ENCODE measurements at regions not wholly inside any gene's neighbourhood (a gene's known extent, or its start where the extent isn't known, plus 50 kb on each side); places are given as distances from the start of the nearest gene placed in this dataset.

DNA sequence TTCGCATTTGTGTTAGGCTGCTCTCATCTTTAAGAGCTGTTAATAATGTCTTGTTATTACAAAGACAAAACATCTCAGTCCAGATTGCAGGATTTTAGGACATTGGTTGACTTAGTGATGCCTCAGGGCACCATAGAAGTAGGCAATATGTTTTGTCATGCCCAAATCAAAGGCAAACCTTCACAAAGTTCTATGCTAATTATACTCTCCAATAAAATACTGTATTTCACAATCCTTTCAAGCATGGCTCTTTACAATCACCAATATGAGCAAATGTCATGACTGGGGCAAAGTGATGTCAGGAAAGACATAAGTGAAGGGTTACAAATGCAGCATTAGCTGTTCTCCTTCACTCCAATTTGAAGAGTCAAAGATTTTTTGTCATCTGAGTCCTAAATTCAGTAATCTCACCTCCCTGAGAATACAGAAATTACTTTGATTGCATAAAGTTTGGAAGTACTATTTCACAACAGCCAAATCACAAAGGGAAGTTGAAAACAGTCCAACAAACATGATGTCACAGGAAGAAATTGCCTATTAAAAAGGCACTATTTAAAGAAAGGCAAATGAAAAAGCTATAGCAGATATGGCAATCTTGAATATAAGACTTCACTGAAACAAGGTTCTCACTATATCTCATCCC lies 303.2 kb downstream of the PRR16 start:
- Histone ChIP-seq H3K4ac (ENCODE audit: low read depth, low read length) (no peak overlapping the region), H3K9me1 (ENCODE audit: insufficient read depth, low read length) (no peaks in the 10 kb centered on the region), H4K5ac (ENCODE audit: low read depth, low read length) (no peak overlapping the region), H3K9ac (ENCODE audit: low read depth, low read length) (no peak overlapping the region), H3K27ac (ENCODE audit: insufficient read depth, low read length) (no peak overlapping the region), H2BK5ac (ENCODE audit: low read depth, low read length, poor library complexity, severe bottlenecking) (no peak overlapping the region), H3K4me1 (ENCODE audit: control insufficient read depth, insufficient read depth, low read length) (no peaks in the 10 kb centered on the region), H3K9me3 (ENCODE audit: control insufficient read depth, insufficient read depth, low read length) (no peaks in the 10 kb centered on the region), H3K14ac (replicated peaks; ENCODE audit: low read depth, low read length) (no peak overlapping the region), H2AFZ (replicated peaks; ENCODE audit: low read length, poor library complexity) (no peak overlapping the region), H4K20me1 (ENCODE audit: insufficient read depth, low read length) (no peaks in the 10 kb centered on the region), H2AK9ac (replicated peaks; ENCODE audit: low read depth, low read length, poor library complexity) (no peak overlapping the region), H4K8ac (ENCODE audit: low read depth in 2 of 2, low read length in 2 of 2) (no peak overlapping the region), H2BK120ac (ENCODE audit: low read depth, low read length) (no peak overlapping the region), H3K36me3 (ENCODE audit: control insufficient read depth, insufficient read depth, low read length) (no peaks in the 10 kb centered on the region), H3K27me3 (ENCODE audit: control insufficient read depth, insufficient read depth, low read length) (no peaks in the 10 kb centered on the region), H3K4me3 (ENCODE audit: insufficient read depth, low read depth, low read length) (no peak overlapping the region), H2AK5ac (ENCODE audit: low read depth, low read length) (no peak overlapping the region), H2BK20ac (ENCODE audit: low read depth, low read length) (no peak overlapping the region), H4K91ac (ENCODE audit: insufficient read depth, low read depth, low read length) (no peak overlapping the region), H3K23ac (ENCODE audit: low read depth, low read length) (no peak overlapping the region), H2BK15ac (ENCODE audit: low read depth, low read length) (no peak overlapping the region), H3K18ac (ENCODE audit: low read depth, low read length) (no peak overlapping the region), H3K56ac (ENCODE audit: extremely low read depth, insufficient read depth, low read length) (no peak overlapping the region), H3K79me1 (ENCODE audit: low read depth in 1 of 2, low read length in 2 of 2) (no peaks in the 10 kb centered on the region), H3K4me2 (ENCODE audit: low read depth, low read length) (no peak overlapping the region)
- POLR2A ChIA-PET (ENCODE audit: unreplicated experiment) = no interaction called here
- no TSS peak for BruUV-seq (replicated peaks)
- TF ChIP-seq, protein P1, sequence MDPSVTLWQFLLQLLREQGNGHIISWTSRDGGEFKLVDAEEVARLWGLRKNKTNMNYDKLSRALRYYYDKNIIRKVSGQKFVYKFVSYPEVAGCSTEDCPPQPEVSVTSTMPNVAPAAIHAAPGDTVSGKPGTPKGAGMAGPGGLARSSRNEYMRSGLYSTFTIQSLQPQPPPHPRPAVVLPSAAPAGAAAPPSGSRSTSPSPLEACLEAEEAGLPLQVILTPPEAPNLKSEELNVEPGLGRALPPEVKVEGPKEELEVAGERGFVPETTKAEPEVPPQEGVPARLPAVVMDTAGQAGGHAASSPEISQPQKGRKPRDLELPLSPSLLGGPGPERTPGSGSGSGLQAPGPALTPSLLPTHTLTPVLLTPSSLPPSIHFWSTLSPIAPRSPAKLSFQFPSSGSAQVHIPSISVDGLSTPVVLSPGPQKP (IDR thresholded peaks at IDR 0.05; ENCODE audit: borderline replicate concordance, low read depth, low read length) = no peak
- no peak for TF ChIP-seq RAD21 (IDR thresholded peaks at IDR 0.05; ENCODE audit: low read length)
- TF ChIP-seq FOS (IDR thresholded peaks at IDR 0.05; ENCODE audit: low read depth, low read length) = no peak
- TF ChIP-seq MAZ (IDR thresholded peaks at IDR 0.05; ENCODE audit: borderline replicate concordance, low read depth, low read length) = no peak
- TF ChIP-seq, protein P2, sequence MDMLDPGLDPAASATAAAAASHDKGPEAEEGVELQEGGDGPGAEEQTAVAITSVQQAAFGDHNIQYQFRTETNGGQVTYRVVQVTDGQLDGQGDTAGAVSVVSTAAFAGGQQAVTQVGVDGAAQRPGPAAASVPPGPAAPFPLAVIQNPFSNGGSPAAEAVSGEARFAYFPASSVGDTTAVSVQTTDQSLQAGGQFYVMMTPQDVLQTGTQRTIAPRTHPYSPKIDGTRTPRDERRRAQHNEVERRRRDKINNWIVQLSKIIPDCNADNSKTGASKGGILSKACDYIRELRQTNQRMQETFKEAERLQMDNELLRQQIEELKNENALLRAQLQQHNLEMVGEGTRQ (IDR thresholded peaks at IDR 0.05; ENCODE audit: low read depth, low read length) = no peak
- TF ChIP-seq, protein P3, sequence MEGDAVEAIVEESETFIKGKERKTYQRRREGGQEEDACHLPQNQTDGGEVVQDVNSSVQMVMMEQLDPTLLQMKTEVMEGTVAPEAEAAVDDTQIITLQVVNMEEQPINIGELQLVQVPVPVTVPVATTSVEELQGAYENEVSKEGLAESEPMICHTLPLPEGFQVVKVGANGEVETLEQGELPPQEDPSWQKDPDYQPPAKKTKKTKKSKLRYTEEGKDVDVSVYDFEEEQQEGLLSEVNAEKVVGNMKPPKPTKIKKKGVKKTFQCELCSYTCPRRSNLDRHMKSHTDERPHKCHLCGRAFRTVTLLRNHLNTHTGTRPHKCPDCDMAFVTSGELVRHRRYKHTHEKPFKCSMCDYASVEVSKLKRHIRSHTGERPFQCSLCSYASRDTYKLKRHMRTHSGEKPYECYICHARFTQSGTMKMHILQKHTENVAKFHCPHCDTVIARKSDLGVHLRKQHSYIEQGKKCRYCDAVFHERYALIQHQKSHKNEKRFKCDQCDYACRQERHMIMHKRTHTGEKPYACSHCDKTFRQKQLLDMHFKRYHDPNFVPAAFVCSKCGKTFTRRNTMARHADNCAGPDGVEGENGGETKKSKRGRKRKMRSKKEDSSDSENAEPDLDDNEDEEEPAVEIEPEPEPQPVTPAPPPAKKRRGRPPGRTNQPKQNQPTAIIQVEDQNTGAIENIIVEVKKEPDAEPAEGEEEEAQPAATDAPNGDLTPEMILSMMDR (conservative IDR thresholded peaks at IDR 0.05; ENCODE audit: low read depth, low read length) = no peak
- TF ChIP-seq CEBPB (IDR thresholded peaks at IDR 0.05; ENCODE audit: low read depth, low read length) = peak; percentile 85
- CTCF ChIA-PET = no interaction called here
- peak; percentile 70 for DNase-seq
- no CpG with 5 or more reads among the region's 1 CpG for WGBS, 2 experiments (ENCODE audit: extremely low coverage in 2 of 2, insufficient read length in 1 of 2)
- intact Hi-C loops (cut with micrococcal nuclease) = no loop called here
- ATAC-seq (ENCODE audit: low read depth) = no peak; the same call in 1 of the 2 replicates
- dilution Hi-C loops (cut with HindIII; ENCODE audit: low sequenced_read_pairs, unreplicated experiment) = no loop called here
- in situ Hi-C loops (cut with MboI; ENCODE audit: low sequenced_read_pairs) = no loop called here

All from IMR-90 (cell line).